ENCODE measurements at regions not wholly inside any gene's neighbourhood (a gene's known extent, or its start where the extent isn't known, plus 50 kb on each side); places are given as distances from the start of the nearest gene placed in this dataset.
"Not testable (repeated sequence)": the region's sequence is repeated elsewhere in the genome, so short reads cannot be mapped to it uniquely, and the experiment has no call there.

DNA sequence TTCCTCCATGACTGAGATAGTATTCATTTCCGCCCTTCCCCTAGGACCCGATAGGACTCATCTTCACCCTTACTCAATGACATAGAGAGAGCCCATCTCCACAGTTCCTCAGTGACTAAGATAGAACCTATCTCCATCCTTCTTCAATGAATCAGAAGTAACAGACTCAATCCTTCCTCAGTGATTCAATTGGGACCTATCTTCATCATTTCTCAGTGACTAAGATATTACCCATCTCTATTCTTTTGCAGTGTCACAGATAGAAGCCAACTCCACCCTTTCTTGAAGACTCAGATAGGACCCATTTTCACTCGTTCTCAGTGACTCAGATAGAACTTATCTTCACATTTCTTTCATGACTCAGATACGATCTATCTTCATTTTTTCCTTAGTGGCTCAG is 164.6 kb downstream of the FBXO4 start:
- no peak for DNase-seq (ENCODE audit: low spot score)

DNA sequence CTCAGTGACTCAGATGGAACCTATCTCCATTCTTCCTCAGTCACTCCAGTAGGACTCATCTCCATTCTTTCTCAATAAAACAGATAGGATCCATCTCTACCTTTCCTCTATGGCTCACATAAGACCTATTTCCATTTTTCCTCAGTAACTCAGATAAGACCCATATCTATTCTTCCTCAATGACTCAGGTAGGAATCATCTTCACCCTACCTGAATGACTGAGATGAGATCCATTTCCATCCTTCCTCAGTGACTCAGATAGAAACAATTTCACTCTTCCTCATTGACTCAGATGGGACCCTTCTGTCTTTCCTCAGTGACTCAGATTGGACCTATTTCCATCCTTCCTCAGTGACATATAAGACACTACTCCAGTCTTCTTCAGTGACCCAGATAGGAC is 165.1 kb downstream of the FBXO4 start:
- no peak for DNase-seq (ENCODE audit: low spot score)

DNA sequence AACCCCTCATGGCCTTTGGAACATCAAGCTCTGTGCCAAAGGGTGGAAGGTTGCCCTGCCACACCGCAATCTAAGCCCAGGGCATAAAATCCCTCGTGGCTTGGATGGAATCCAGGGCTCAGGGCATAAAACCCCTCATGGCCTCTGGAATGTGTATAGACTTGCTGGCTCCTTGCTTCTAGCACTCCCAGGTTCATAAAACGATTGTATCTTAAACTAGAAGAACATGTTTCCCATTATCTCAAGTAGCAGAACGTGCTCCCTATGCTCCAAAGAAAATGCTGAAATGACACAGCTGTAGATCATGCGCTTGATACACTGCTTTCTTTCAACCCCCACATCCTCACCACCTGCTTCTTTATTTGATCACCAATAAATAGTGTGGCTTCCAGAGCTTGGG is 174.8 kb downstream of the FBXO4 start:
- not testable (repeated sequence) for DNase-seq (ENCODE audit: low spot score)

DNA sequence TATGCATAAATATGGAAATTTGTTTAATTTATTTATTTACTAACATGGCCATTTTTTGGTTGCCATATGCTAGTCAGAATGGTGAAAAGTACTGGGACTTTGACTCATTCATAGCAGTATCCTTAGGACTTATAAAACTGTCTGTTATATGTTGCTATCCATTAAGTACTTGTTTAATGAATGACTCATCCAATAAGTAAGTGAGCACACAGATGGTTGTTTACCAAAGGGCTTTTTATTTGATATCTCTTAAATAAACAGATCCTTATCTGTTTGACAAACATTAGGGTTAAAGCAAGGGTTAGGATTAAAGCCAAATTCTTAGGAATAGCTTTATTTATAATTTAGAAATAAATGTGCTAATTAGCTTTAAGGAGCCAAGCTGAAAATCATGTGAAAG is 183.4 kb downstream of the FBXO4 start:
- DNase-seq (ENCODE audit: low spot score): peak; percentile 30

DNA sequence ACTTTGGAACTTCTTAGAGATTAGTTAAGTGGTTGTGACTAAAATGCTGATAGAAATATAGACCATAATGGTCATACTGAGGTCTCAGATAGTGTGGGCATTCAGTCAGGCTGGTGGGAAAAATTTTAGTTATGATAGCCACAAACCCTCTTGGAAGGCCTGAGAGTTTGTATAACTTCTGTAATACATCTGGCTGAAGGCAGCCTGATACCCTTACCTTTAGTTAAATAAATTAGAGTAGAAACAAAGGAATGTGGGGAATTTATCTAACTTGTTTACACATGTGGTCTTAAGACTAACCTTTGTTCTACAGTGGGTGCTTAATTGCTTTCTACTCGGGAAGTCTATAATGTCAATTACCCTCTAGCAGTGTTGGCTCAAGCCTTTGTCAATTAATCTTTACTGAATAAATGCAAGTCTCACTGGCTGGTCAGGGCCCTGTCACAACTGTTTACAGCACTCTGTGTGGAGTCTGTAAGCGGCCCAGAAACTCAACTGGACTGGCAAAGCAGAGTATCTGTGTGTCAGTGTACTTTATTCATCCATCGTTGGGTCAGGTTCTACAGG is 184.0 kb downstream of the FBXO4 start:
- DNase-seq (ENCODE audit: low spot score): no peak

DNA sequence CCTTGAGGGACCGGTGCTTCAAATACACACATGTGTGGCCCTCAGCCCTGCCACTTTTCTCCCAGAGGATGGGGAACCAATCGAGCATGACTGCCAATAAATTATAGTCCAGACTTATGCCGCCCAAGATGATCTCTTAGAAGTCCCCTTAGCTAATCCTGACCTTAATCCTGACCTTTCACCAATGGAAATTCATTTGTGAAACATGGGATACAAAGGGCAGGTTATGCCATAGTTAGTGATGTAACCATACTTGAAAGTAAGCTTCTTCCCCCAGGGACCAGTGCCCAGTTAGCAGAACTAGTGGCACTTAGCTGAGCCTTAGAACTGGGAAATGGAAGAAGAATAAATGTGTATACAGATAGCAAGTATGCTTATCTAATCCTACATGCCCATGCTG is 190.6 kb downstream of the FBXO4 start:
- not testable (repeated sequence) for DNase-seq (ENCODE audit: low spot score)

DNA sequence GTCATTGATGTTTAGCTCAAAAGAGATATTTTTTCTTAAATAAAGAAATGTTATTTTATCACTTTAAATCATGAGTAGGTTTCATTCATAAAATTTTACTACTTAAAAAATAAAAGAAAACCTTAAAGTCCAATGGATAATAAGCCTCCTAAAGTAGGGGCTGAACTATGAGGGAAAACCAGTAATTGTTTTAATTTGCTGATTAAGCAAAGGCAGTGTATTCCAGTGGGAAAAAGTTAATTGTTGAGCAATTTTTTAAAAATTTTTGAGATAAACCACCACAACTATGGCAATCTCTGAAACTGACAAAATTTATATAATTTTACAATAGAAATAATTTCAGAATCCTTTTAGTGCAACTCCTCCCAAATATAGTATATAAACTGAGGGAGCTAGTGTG is 195.0 kb downstream of the FBXO4 start:
- DNase-seq (ENCODE audit: low spot score): no peak

DNA sequence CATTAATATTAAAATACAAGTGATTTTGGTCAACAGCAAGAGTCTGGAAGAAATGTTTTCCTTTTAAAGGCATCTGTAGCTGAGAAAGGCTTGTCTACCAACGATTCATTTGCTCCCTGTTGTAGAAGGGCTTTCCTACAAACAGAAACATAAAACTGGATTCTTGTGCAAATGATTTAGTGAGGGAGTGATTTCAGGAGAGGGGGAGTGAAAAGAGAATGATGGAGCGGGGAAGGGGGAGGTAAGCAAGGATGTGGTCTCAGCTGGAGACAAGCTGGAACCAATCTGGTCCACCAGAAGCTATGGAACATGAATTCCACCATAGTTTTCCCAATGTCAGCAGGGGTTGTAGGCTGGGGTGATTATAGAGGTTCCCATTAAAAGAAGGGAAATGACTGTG is 196.3 kb downstream of the FBXO4 start:
- no peak for DNase-seq (ENCODE audit: low spot score)

DNA sequence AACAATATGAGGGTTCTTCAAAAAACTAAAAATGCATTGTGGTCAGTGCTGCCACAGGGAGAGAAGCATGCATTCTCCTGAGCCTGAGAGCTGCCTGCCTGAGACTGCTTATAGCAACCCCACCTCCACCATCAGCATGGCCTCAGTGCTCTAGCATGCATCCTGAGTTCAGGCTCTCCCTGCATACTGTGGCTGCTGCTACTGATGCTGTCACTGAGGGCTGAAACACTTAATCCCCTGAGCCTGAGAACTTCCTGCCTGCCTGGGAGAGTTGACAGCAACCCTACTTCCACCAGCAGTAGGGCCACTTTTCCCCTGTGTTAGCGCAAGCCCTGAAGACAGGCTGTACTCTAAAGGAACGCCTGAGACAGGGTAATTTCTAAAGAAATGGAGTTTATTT is 206.0 kb downstream of the FBXO4 start:
- DNase-seq (ENCODE audit: low spot score): no peak

DNA sequence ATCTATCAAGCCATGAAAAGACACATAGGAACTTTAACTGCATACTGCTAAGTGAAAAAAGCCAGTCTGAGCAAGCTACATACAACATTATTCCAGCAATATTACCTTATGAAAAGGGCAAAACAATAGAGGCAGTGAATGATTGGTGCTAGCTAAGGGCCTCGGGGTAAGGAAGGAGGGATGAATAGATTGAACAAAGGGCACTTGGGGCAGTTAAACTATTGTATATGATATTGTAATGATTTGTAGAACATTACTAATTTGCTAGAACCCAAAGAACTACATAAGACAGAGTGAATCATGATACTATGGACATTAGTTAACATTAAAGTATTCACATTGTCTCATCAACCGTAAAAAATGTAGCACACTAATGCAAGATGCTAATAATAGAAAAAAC is 218.3 kb downstream of the FBXO4 start:
- no peak for DNase-seq (ENCODE audit: low spot score)

DNA sequence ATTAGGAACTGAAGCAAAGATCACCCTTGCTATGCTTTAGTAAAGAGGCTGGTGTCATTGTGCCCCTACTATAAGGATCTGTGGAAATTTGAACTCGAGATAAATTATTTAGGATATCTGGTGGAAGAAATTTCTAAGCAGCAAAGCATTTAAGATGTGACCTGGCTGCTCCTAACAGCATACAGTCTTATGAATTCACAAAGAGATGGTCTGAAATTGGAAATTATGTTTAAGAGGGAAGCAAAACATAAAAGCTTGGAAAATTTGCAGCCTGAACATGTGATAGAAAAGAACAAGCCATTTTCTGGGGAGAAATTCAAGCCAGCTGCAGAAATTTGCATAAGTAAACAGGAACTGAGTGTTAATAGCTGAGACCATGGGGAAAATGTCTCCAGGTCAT is 223.7 kb downstream of the FBXO4 start:
- no peak for DNase-seq (ENCODE audit: low spot score)

DNA sequence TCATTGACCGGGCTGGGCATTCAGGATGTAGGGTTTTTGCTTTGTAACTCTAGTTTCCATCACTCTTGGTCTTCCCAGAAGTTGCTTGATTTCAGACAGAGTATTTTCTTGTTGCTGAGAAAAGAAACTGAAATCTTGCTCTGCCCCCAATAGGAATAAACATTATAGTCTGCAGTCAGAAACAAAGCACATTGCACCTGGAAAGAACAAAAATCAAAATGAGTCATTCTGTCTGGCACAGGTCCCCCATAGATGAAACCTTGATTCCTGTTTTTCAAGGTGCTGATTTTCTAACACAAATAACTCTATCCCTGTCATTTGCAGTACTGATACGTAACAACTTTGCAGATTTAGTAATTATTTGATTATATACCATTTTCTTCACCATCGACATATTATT is 232.1 kb downstream of the FBXO4 start:
- no peak for DNase-seq (ENCODE audit: low spot score)

DNA sequence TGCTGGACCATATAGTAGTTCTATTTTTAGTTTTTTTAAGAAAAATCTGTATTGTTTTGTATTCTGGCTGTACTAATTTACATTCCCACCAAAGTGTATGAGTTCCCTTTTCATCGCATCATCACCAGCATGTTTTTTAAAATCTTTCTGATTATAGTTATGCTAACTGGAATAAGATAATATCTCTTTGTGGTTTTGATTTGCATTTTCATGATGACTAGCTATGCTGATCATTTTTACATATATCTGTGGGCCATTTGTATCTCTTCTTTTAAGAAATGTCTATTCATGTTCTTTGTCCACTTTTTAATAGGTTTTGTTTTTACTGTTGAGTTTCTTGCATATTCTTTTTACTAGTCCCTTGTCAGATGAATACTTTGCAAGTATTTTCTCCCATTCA is 238.0 kb downstream of the FBXO4 start:
- DNase-seq (ENCODE audit: low spot score): no peak

DNA sequence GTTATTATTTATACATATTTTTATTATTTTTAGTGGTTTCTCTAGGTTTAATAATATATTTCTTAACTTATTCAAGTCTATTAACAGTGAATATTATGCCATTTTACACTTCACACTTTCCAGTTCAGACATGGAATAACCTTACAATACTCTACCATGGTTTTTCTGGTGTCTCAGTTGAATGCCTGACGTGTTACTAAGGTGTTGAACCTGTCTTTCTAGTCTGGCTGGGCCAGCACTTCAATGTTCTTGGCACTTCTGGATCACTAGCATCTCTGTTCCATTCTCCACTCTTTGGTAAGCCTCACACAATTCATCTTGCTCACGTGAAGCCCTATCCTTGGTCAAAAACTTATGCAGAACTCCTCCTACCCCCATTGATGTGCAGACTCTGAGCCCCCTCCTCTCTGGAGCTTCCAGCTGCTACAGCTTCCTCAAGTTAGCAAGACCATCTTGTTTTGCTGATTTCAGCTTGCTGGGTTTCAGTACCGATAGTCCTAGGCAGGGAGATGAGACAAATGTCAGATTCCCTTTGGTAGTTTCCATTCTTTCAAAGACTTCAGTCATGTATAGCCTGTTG is 243.1 kb downstream of the FBXO4 start:
- no peak for DNase-seq (ENCODE audit: low spot score)

DNA sequence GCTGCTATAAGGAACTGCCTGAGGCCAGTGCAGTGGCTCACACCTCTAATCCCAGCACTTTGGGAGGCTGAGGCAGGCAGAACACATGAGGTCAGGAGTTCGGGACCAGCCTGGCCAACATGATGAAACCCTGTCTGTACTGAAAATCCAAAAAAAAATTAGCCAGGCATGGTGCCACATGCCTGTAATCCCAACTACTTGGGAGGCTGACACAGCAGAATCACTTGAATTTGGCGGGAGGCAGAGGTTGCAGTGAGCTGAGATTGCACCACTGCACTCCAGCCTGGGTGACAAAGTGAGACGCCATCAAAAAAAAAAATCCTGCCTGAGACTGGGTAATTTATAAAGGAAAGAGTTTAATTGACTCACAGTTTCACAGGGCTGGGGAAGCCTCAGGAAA is 247.1 kb upstream of the GHR start:
- not testable (repeated sequence) for DNase-seq (ENCODE audit: low spot score)

DNA sequence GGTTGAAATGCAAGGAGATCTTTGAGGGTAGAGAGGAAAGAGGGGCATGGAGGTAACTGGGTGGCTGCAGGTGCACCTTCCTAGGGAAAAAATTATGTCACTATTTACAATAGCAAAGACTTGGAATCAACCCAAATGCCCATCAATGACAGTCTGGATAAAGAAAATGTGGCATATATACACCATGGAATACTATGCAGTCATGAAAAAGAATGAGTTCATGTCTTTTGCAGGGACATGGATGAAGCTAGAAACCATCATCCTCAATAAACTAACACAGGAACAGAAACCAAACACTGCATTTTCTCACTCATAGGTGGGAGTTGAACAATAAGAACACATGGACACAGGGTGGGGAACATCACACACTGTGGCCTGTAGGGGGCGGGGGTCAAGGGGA is 243.4 kb upstream of the GHR start:
- not testable (repeated sequence) for DNase-seq (ENCODE audit: low spot score)

DNA sequence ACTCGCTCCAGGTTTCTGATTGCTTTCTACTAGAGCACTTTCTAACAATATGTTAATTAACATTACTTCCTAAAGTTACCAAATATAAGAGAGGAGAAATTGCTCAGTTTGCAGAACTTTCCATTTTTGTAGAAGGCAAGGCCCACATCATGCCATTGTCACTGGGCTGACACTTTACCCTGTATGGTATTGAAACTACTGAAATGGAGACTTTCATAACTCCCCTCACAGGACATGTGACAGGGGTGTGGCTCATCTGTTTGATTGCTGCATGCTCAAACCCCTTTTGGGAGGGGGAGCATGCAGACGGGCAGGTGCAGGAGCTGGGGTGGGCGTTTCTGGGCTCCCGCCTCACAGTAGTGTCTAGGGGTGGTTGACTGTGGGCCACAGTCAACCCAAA is 206.3 kb upstream of the GHR start:
- no peak for DNase-seq (ENCODE audit: low spot score)

DNA sequence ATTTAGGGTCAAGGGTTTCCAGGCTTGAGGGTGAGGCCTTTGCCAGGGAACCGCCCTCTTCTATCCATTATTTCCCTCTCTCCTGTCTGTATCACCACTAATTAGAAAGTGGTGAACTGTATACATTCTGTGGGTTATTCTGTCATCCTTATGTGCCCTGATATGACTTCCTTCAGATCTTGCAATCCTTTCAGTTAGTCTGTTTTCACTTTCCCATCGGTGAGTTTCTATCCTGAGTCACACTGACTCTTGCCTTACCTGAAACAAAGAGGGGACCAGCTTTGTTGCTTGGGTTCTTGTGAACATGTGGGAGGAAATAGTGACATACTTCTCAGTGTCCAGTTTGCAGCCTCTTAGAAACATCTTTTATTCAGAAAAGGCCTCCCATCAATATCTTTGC is 205.4 kb upstream of the GHR start:
- no peak for DNase-seq (ENCODE audit: low spot score)

DNA sequence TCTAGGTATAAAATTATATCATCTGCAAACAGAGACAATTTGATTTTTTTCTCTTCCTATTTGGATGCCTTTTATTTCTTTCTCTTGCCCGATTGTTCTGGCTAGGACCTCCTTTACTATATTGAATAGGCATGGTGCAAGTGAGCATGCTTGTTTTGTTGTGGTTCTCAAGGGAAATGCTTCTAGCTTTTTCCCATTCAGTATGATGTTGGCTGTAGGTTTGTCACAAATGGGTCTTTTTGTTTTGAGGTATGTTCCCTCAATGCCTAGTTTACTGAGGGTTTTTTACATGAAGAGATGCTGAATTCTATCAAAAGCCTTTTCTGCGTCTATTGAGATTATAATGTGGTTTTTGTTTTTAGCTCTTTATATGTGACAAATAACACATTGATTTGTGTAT is 198.2 kb upstream of the GHR start:
- DNase-seq (ENCODE audit: low spot score): no peak

DNA sequence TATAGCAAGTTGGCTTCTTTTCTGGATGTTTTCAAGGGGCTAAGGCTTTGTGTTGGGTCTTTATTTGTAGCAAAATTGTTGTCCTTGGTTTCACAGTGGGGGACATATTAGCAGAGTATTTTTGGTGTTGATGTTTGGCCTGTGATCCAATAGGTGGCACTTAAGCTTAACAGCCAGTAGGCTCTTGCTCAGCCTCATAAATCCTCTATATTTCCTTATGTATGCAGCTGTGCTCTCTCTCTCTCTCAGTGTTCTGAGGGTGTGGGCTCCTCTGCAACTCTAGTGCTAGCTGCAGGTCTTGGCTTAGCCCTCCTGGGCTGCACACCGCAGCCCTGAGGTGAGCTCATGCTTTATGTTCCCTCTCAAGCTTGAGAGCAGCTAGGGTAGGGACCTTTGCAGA is 195.0 kb upstream of the GHR start:
- DNase-seq (ENCODE audit: low spot score): no peak

DNA sequence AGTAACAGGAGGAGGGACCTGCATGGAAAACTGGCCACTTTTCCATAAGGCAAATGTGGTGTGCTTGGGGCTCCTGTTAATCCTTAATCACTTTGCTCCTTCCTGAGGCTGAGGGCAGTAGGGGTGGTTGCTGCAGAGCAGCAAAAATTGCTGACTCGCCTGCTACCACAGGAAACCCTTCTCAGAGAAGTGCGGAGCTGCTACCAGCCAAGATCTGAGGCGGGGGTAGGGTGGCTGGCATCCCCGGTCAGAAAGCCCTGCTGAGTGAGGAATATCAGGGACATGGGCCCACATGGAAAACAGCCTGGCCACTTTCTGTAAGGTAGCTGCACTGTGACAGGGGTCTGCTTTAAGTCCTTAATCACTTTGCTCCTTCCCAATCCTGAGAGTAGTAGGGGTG is 192.4 kb upstream of the GHR start:
- no peak for DNase-seq (ENCODE audit: low spot score)

DNA sequence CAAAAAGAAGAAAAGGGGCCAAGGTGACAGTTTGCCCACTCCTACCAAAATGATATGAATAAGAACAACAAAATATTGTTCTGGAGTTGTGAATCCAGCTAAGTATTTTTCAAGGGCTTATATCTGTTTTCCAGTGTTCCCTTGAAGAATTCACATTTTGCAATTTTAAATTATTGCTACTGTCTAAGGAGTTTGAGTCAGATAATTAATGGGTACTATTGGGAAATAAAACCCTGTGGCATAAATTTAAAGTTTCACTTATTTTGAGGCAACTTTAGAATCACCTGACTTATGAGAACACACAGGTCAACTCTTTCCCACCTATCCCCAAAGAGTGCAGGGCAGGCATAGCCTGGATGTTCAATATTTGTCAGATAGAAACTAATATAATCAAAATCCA is 188.0 kb upstream of the GHR start:
- DNase-seq (ENCODE audit: low spot score): no peak

DNA sequence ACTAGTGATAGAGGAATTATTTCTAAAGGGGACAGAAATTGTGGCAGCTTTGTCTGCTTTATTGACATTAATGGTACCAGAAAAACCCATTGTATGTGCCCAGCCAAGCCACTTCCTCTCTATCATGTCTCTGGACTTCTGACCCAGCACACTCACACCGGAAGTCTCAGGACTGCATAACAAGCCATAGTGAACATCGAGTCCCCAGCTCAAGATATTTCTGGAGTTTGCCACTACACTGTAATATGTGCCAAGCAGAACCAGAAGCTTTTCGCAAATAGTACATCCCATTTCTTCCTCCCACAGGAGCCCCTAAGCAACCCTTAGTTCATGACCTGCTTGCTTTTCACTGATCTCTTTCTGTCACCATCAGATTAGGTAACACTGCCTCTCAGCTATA is 187.4 kb upstream of the GHR start:
- no peak for DNase-seq (ENCODE audit: low spot score)

DNA sequence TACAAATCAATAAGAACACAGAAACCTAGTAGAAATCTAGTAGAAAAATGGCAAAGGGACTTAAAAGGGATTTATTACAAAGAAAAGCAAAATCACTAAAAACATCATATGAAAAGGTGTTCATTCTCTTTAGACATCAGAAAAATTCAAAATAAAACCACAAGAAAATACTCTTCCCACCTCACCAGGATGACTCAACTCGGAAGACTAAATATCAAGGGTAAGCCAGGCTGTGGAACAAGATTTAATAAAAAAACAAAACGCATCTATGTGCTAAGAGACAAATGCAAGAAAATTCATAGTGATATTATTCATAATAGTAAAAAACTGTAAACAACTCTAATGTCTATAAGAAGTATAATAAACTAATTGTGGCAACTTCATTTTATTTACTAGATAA is 181.6 kb upstream of the GHR start:
- no peak for DNase-seq (ENCODE audit: low spot score)

DNA sequence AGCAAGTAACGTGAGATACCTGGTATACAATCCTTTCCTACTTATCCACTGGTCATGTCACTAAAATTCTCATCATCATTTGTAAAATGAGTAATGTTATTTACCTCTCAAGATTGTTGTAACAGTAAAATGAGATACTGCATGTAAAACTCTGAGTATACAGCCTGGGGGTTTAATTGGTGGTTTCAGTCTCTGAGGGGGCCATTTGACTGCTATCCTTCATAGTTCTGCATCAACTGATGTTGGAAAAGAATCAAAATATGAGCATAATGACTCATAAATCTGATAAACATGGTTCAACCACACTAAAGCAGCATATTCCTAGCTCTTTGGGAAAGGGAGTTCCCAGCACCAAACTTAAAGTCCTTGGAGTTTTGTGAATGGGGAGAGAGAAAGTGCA is 181.0 kb upstream of the GHR start:
- no peak for DNase-seq (ENCODE audit: low spot score)

Measured in COLO829 (cell line).